Gastrocnemius medialis (tissue), 4 donors: ENCODE measurements at regions not wholly inside any gene's neighbourhood (a gene's known extent, or its start where the extent isn't known, plus 50 kb on each side); places are given as distances from the start of the nearest gene placed in this dataset.

Experiments
- POLR2A ChIP-seq, 2 donors: fragments of 450-650 bp; IDR thresholded peaks; one replicate each; pipeline ENCODE4 v1.6.1; 2017; ENCODE audit warnings: antibody characterized with exemption in 2 of 2, mild to moderate bottlenecking in 2 of 2, moderate library complexity in 2 of 2
- TF ChIP-seq, protein P1 (sequence below), 5 experiments: fragments of 450-650 bp in 3 of 5; fragments of 200-600 bp in 2 of 5; sonication (generic) in 2 of 5; IDR thresholded peaks in 4 of 5; conservative IDR thresholded peaks in 1 of 5; 1 replicate in 4 of 5; 2 replicates in 1 of 5; pipeline ENCODE4 v1.5.1; 2016 to 2019; ENCODE audit warnings: antibody characterized with exemption in 5 of 5, mild to moderate bottlenecking in 3 of 5, moderate library complexity in 3 of 5

GRCh38 chr15:88400591-88401250 lies 66.5 kb downstream of the MRPL46 start:
- TF ChIP-seq, protein P1, sequence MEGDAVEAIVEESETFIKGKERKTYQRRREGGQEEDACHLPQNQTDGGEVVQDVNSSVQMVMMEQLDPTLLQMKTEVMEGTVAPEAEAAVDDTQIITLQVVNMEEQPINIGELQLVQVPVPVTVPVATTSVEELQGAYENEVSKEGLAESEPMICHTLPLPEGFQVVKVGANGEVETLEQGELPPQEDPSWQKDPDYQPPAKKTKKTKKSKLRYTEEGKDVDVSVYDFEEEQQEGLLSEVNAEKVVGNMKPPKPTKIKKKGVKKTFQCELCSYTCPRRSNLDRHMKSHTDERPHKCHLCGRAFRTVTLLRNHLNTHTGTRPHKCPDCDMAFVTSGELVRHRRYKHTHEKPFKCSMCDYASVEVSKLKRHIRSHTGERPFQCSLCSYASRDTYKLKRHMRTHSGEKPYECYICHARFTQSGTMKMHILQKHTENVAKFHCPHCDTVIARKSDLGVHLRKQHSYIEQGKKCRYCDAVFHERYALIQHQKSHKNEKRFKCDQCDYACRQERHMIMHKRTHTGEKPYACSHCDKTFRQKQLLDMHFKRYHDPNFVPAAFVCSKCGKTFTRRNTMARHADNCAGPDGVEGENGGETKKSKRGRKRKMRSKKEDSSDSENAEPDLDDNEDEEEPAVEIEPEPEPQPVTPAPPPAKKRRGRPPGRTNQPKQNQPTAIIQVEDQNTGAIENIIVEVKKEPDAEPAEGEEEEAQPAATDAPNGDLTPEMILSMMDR (IDR thresholded peaks at IDR 0.05 in 4 of 5, conservative IDR thresholded peaks at IDR 0.05 in 1 of 5) = no peak
- no peak for TF ChIP-seq POLR2A (IDR thresholded peaks at IDR 0.05)
